B cell (primary cell): ENCODE measurements at regions not wholly inside any gene's neighbourhood (a gene's known extent, or its start where the extent isn't known, plus 50 kb on each side); places are given as distances from the start of the nearest gene placed in this dataset.

Experiments
- ATAC-seq: fragments of 200-7000 bp; cut with Tn5 transposase; one replicate; pipeline ENCODE4 v1.10.0; 2021; ENCODE audit warnings: low read depth, mild to moderate bottlenecking, moderate number of reproducible peaks, moderate library complexity
- CTCF ChIA-PET: fragments of 350-600 bp; sonication (Branson Sonifier 250); formaldehyde crosslinking; loops from one replicate; lab custom pipeline; 2021; ENCODE audit warnings: antibody characterized with exemption, inconsistent platforms; lab: Charles Lee
- POLR2A ChIA-PET: fragments of 350-600 bp; sonication (Branson Sonifier 250); formaldehyde crosslinking; loops from one replicate; lab custom pipeline; 2021; ENCODE audit warnings: antibody characterized with exemption; lab: Charles Lee
- DNase-seq: peaks from one replicate; pipeline ENCODE4 v3.0.0; 2013
- H2AFZ ChIP-seq: 2 replicates; pipeline ENCODE4 v1.6.1; 2012; ENCODE audit warnings: mild to moderate bottlenecking, low read depth, low read length; ENCODE audit not compliant: insufficient read depth, poor library complexity, severe bottlenecking
- H3K27ac ChIP-seq, 2 donors: 1 replicate in 1 of 2; 2 replicates in 1 of 2; pipeline ENCODE4 v1.5.1; 2012 to 2013; ENCODE audit warnings: low read length in 2 of 2, mild to moderate bottlenecking in 2 of 2, moderate library complexity in 1 of 2
- H3K27me3 ChIP-seq, 4 experiments: fragments of 200-600 bp in 1 of 4; sonication (generic) in 1 of 4; replicated peaks in 1 of 4; 1 replicate in 2 of 4; 2 replicates in 2 of 4; pipeline versions ENCODE4 v1.6.1 to v1.7.0; 2013 to 2016; ENCODE audit warnings: low read length in 3 of 4, mild to moderate bottlenecking in 2 of 4, mixed read lengths in 1 of 4, moderate library complexity in 1 of 4; ENCODE audit not compliant: insufficient read depth in 4 of 4, control insufficient read depth in 3 of 4; ENCODE audit errors: control extremely low read depth in 1 of 4
- H3K36me3 ChIP-seq, 2 experiments: replicated peaks in 1 of 2; 1 replicate in 1 of 2; 2 replicates in 1 of 2; pipeline versions ENCODE4 v1.6.1 to v1.7.1; 2013; ENCODE audit warnings: low read length in 1 of 2; ENCODE audit not compliant: insufficient read depth in 2 of 2, control insufficient read depth in 1 of 2; ENCODE audit errors: control extremely low read depth in 1 of 2, extremely low read depth in 1 of 2
- H3K4me1 ChIP-seq, 2 donors: fragments of 200-600 bp in 1 of 2; sonication (generic) in 1 of 2; 1 replicate in 1 of 2; 2 replicates in 1 of 2; pipeline versions ENCODE4 v1.5.1 to v1.6.1; 2013 to 2017; ENCODE audit warnings: low read length in 2 of 2; ENCODE audit not compliant: control insufficient read depth in 2 of 2, insufficient read depth in 2 of 2
- H3K4me2 ChIP-seq: replicated peaks from 2 replicates; pipeline ENCODE3; 2012; ENCODE audit warnings: mild to moderate bottlenecking, low read depth, low read length; ENCODE audit not compliant: poor library complexity, severe bottlenecking
- H3K4me3 ChIP-seq, 5 experiments: fragments of 200-600 bp in 1 of 5; sonication (generic) in 1 of 5; 1 replicate in 3 of 5; 2 replicates in 2 of 5; pipeline versions ENCODE4 v1.5.1 to v1.7.0; 2011 to 2016; ENCODE audit warnings: low read length in 4 of 5, mild to moderate bottlenecking in 4 of 5, low read depth in 2 of 5, control low read depth in 1 of 5, moderate library complexity in 1 of 5; ENCODE audit not compliant: insufficient read depth in 1 of 5; ENCODE audit errors: control extremely low read depth in 1 of 5, extremely low read depth in 1 of 5
- H3K79me2 ChIP-seq: fragments of 200-600 bp; sonication (generic); one replicate; pipeline ENCODE4 v1.6.0; 2016; ENCODE audit warnings: low read length; ENCODE audit not compliant: control insufficient read depth, insufficient read depth
- H3K9ac ChIP-seq: fragments of 200-600 bp; sonication (generic); 2 replicates; pipeline ENCODE4 v1.6.1; 2017; ENCODE audit warnings: mild to moderate bottlenecking, low read length, moderate library complexity
- H3K9me3 ChIP-seq, 3 donors: one replicate each; pipeline versions ENCODE4 v1.6.1 to v1.7.1; 2013; ENCODE audit warnings: low read length in 2 of 3; ENCODE audit not compliant: control insufficient read depth in 2 of 3, insufficient read depth in 1 of 3; ENCODE audit errors: control extremely low read depth in 1 of 3
- H4K20me1 ChIP-seq: 2 replicates; pipeline ENCODE4 v1.6.0; 2012; ENCODE audit warnings: mild to moderate bottlenecking, low read length; ENCODE audit not compliant: insufficient read depth, control insufficient read depth, poor library complexity, severe bottlenecking
- H3K27ac Mint-ChIP-seq: one replicate; pipeline ENCODE4 v1.8.0; 2021; ENCODE audit warnings: mixed read lengths
- H3K27me3 Mint-ChIP-seq: one replicate; pipeline ENCODE4 v1.8.0; 2021; ENCODE audit warnings: mixed read lengths
- H3K4me1 Mint-ChIP-seq: one replicate; pipeline ENCODE4 v1.8.0; 2021; ENCODE audit warnings: mixed read lengths
- H3K4me3 Mint-ChIP-seq: one replicate; pipeline ENCODE4 v1.8.0; 2021; ENCODE audit warnings: mixed read lengths
- H3K9me3 Mint-ChIP-seq: one replicate; pipeline ENCODE4 v1.8.0; 2022; ENCODE audit warnings: mixed read lengths; ENCODE audit not compliant: insufficient read depth
- CTCF ChIP-seq: fragments of 200-600 bp; IDR thresholded peaks from one replicate; pipeline ENCODE4 v1.8.0; 2022; ENCODE audit warnings: antibody characterized with exemption, mild to moderate bottlenecking
- EZH2 ChIP-seq: IDR thresholded peaks from 2 replicates; pipeline ENCODE4 v1.6.1; 2012; ENCODE audit warnings: borderline replicate concordance, low read depth, mild to moderate bottlenecking, moderate library complexity, low read length; ENCODE audit not compliant: insufficient read depth, poor library complexity, severe bottlenecking
- WGBS: methylation state at CpG from one replicate; pipeline ENCODE4 v1.1.5; 2013; ENCODE audit warnings: missing lambda C conversion rate; ENCODE audit not compliant: insufficient coverage; 5-methylcytosine and 5-hydroxymethylcytosine counted together
- intact Hi-C: fragments of 100-400 bp; cut with micrococcal nuclease; formaldehyde crosslinking; loops from one replicate; pipeline ENCODE4 v1.10.0; 2022

GRCh38 chr22:17269224-17269606 is 50.0 kb upstream of the ADA2 start:
- POLR2A ChIA-PET = interaction anchor here (0.6 kb wide), 1 partner anchor 26 kb away, joined by 3 read pairs; no protein-coding TSS in a partner anchor

More at GRCh38 chr22:17269224-17269606, 50.0 kb upstream of the ADA2 start:
- H3K27me3 ChIP-seq = no peaks in the 10 kb centered on the region
- H3K4me2 ChIP-seq = no peak overlapping the region
- H4K20me1 ChIP-seq = no peaks in the 10 kb centered on the region
- no peaks in the 10 kb centered on the region for H3K36me3 ChIP-seq
- no peaks in the 10 kb centered on the region for H3K79me2 ChIP-seq
- Mint-ChIP-seq H3K27ac (no peak overlapping the region), H3K4me3 (no peak overlapping the region), H3K9me3 (no peaks in the 10 kb centered on the region), H3K27me3 (no peaks in the 10 kb centered on the region), H3K4me1 (peaks cover 10% of the 10 kb centered on the region)
- TF ChIP-seq EZH2 (no peak), CTCF (no peak)
- DNase-seq = no peak
- intact Hi-C loops = loop anchor here (2.0 kb wide), 1 partner anchor 232 kb away; no protein-coding TSS in a partner anchor
- peaks cover 4 to 5% of the 10 kb centered on the region in 2 donors for H3K4me1 ChIP-seq
- ATAC-seq = no peak
- H2AFZ ChIP-seq = no peak overlapping the region
- CTCF ChIA-PET = interaction anchor here (0.8 to 2.2 kb wide), 12 partner anchors 11 to 232 kb away, joined by 3 to 14 read pairs (median 6); partner anchors contain the start of genes ADA2 and CECR2
- no peak overlapping the region for H3K27ac ChIP-seq
- no peaks in the 10 kb centered on the region for H3K9me3 ChIP-seq
- WGBS = 86% methylated on average over 2 of the region's 2 CpGs
- H3K4me3 ChIP-seq = no peak overlapping the region
- no peak overlapping the region for H3K9ac ChIP-seq
